ENCODE measurements at regions not wholly inside any gene's neighbourhood (a gene's known extent, or its start where the extent isn't known, plus 50 kb on each side); places are given as distances from the start of the nearest gene placed in this dataset.

- TF ChIP-seq POLR2AphosphoS5 (IDR thresholded peaks at IDR 0.05), result no peak
- TF ChIP-seq CTCF (IDR thresholded peaks at IDR 0.05), result no peak
Measured at GRCh38 chr6:163828038-163828795, 413.7 kb downstream of the QKI start.
